ENCODE measurements at regions not wholly inside any gene's neighbourhood (a gene's known extent, or its start where the extent isn't known, plus 50 kb on each side); places are given as distances from the start of the nearest gene placed in this dataset.

DNA sequence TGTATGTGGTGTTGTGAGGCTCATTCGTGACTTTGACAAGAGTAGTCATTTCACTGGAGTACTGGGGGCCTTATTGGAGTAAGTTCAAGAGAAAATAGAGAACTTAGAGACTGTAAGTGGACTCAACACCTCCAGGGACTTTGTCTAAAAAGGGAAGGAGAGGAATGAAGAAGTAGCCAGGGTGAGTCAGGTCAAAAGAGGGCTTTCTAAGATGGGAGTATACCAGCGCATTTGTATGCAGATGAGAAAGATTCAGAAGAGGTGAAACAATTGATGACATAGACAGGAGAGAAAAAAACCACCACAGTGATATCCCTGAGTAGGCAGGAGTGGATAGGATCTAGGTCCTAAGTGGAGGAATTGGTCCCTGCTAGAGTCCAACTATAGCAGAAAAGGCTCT lies 246.8 kb downstream of the IKZF2 start:
- intact Hi-C loops (cut with micrococcal nuclease; ENCODE audit: unreplicated experiment): no loop called here
- H3K79me2 ChIP-seq (ENCODE audit: control insufficient read depth, insufficient read depth, low read length): no peaks in the 10 kb centered on the region
- H3K4me3 ChIP-seq: no peak overlapping the region
- SMC1A ChIA-PET (ENCODE audit: uncharacterized antibody, unreplicated experiment): no interaction called here
- BruUV-seq (replicated peaks): no TSS peak
- RAD21 ChIA-PET (ENCODE audit: unreplicated experiment): no interaction called here
- ATAC-seq (peak; percentile 14; the same call in 2 of the 3 replicates), FAIRE-seq (no peak), DNase-seq (ENCODE audit: low read depth, low spot score) (no peak)
- H3K9me3 ChIP-seq (replicated peaks; ENCODE audit: control insufficient read depth, insufficient read depth, low read length): no peaks in the 10 kb centered on the region; the same call in 1 of the 3 replicates
- WGBS (ENCODE audit: insufficient coverage, insufficient replicate concordance, low lambda C conversion rate, missing lambda C conversion rate): 6% methylated on average over 2 of the region's 2 CpGs
- no peak overlapping the region for H2AFZ ChIP-seq (ENCODE audit: control insufficient read depth, low read depth, low read length)
- H3K36me3 ChIP-seq (ENCODE audit: control insufficient read depth in 2 of 2, insufficient read depth in 2 of 2, low read length in 1 of 2): no peaks in the 10 kb centered on the region
- no peak overlapping the region for H3K27ac ChIP-seq (ENCODE audit: control insufficient read depth, insufficient read depth)
- POLR2A ChIA-PET: no interaction called here
- H3K4me1 ChIP-seq (ENCODE audit: control insufficient read depth, insufficient read depth, low read length): no peaks in the 10 kb centered on the region
- no peaks in the 10 kb centered on the region for H4K20me1 ChIP-seq (ENCODE audit: control insufficient read depth, insufficient read depth)
- H3K4me2 ChIP-seq (ENCODE audit: control insufficient read depth, insufficient read depth): no peak overlapping the region
- CTCF ChIA-PET: interaction anchor here (1.5 kb wide), 1 partner anchor 11 kb away, joined by 3 read pairs; no protein-coding TSS in a partner anchor
- H3K27me3 ChIP-seq (replicated peaks in 1 of 2; ENCODE audit: control insufficient read depth in 2 of 2, insufficient read depth in 2 of 2, low read length in 1 of 2): no peaks in the 10 kb centered on the region
- in situ Hi-C loops (cut with MboI): no loop called here
- H3K9ac ChIP-seq (ENCODE audit: control insufficient read depth, insufficient read depth, low read length): no peak overlapping the region
- TF ChIP-seq ESRRA (IDR thresholded peaks at IDR 0.05; ENCODE audit: low read length) (no peak), POLR2AphosphoS5 (IDR thresholded peaks at IDR 0.05; ENCODE audit: low read length) (no peak), NR2F1 (conservative IDR thresholded peaks at IDR 0.05) (no peak), SREBF1 (IDR thresholded peaks at IDR 0.05; ENCODE audit: low read length) (no peak), ZNF274 (IDR thresholded peaks at IDR 0.05; ENCODE audit: insufficient read depth, insufficient read length) (no peak), MEF2B (IDR thresholded peaks at IDR 0.05; ENCODE audit: partially characterized antibody, poor library complexity, severe bottlenecking) (no peak), GATAD2B (conservative IDR thresholded peaks at IDR 0.05; ENCODE audit: low read depth) (no peak), RUNX3 (IDR thresholded peaks at IDR 0.05; ENCODE audit: low read length) (no peak)
- TF ChIP-seq, protein P1, sequence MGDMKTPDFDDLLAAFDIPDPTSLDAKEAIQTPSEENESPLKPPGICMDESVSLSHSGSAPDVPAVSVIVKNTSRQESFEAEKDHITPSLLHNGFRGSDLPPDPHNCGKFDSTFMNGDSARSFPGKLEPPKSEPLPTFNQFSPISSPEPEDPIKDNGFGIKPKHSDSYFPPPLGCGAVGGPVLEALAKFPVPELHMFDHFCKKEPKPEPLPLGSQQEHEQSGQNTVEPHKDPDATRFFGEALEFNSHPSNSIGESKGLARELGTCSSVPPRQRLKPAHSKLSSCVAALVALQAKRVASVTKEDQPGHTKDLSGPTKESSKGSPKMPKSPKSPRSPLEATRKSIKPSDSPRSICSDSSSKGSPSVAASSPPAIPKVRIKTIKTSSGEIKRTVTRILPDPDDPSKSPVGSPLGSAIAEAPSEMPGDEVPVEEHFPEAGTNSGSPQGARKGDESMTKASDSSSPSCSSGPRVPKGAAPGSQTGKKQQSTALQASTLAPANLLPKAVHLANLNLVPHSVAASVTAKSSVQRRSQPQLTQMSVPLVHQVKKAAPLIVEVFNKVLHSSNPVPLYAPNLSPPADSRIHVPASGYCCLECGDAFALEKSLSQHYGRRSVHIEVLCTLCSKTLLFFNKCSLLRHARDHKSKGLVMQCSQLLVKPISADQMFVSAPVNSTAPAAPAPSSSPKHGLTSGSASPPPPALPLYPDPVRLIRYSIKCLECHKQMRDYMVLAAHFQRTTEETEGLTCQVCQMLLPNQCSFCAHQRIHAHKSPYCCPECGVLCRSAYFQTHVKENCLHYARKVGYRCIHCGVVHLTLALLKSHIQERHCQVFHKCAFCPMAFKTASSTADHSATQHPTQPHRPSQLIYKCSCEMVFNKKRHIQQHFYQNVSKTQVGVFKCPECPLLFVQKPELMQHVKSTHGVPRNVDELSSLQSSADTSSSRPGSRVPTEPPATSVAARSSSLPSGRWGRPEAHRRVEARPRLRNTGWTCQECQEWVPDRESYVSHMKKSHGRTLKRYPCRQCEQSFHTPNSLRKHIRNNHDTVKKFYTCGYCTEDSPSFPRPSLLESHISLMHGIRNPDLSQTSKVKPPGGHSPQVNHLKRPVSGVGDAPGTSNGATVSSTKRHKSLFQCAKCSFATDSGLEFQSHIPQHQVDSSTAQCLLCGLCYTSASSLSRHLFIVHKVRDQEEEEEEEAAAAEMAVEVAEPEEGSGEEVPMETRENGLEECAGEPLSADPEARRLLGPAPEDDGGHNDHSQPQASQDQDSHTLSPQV (IDR thresholded peaks at IDR 0.05): no peak
- TF ChIP-seq, protein P2, sequence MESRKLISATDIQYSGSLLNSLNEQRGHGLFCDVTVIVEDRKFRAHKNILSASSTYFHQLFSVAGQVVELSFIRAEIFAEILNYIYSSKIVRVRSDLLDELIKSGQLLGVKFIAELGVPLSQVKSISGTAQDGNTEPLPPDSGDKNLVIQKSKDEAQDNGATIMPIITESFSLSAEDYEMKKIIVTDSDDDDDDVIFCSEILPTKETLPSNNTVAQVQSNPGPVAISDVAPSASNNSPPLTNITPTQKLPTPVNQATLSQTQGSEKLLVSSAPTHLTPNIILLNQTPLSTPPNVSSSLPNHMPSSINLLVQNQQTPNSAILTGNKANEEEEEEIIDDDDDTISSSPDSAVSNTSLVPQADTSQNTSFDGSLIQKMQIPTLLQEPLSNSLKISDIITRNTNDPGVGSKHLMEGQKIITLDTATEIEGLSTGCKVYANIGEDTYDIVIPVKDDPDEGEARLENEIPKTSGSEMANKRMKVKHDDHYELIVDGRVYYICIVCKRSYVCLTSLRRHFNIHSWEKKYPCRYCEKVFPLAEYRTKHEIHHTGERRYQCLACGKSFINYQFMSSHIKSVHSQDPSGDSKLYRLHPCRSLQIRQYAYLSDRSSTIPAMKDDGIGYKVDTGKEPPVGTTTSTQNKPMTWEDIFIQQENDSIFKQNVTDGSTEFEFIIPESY (IDR thresholded peaks at IDR 0.05): no peak
- TF ChIP-seq, protein P3, sequence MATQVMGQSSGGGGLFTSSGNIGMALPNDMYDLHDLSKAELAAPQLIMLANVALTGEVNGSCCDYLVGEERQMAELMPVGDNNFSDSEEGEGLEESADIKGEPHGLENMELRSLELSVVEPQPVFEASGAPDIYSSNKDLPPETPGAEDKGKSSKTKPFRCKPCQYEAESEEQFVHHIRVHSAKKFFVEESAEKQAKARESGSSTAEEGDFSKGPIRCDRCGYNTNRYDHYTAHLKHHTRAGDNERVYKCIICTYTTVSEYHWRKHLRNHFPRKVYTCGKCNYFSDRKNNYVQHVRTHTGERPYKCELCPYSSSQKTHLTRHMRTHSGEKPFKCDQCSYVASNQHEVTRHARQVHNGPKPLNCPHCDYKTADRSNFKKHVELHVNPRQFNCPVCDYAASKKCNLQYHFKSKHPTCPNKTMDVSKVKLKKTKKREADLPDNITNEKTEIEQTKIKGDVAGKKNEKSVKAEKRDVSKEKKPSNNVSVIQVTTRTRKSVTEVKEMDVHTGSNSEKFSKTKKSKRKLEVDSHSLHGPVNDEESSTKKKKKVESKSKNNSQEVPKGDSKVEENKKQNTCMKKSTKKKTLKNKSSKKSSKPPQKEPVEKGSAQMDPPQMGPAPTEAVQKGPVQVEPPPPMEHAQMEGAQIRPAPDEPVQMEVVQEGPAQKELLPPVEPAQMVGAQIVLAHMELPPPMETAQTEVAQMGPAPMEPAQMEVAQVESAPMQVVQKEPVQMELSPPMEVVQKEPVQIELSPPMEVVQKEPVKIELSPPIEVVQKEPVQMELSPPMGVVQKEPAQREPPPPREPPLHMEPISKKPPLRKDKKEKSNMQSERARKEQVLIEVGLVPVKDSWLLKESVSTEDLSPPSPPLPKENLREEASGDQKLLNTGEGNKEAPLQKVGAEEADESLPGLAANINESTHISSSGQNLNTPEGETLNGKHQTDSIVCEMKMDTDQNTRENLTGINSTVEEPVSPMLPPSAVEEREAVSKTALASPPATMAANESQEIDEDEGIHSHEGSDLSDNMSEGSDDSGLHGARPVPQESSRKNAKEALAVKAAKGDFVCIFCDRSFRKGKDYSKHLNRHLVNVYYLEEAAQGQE (IDR thresholded peaks at IDR 0.05; ENCODE audit: low read depth, low read length): no peak
- TF ChIP-seq, protein P4, sequence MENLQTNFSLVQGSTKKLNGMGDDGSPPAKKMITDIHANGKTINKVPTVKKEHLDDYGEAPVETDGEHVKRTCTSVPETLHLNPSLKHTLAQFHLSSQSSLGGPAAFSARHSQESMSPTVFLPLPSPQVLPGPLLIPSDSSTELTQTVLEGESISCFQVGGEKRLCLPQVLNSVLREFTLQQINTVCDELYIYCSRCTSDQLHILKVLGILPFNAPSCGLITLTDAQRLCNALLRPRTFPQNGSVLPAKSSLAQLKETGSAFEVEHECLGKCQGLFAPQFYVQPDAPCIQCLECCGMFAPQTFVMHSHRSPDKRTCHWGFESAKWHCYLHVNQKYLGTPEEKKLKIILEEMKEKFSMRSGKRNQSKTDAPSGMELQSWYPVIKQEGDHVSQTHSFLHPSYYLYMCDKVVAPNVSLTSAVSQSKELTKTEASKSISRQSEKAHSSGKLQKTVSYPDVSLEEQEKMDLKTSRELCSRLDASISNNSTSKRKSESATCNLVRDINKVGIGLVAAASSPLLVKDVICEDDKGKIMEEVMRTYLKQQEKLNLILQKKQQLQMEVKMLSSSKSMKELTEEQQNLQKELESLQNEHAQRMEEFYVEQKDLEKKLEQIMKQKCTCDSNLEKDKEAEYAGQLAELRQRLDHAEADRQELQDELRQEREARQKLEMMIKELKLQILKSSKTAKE (IDR thresholded peaks at IDR 0.05; ENCODE audit: low read depth, poor library complexity, severe bottlenecking): no peak

All from GM12878 (cell line).